Right atrium auricular region (tissue), 2 donors: ENCODE measurements at regions not wholly inside any gene's neighbourhood (a gene's known extent, or its start where the extent isn't known, plus 50 kb on each side); places are given as distances from the start of the nearest gene placed in this dataset.

Experiments
- DNase-seq: peaks from one replicate; pipeline ENCODE4 v3.0.0-alpha.2; 2019; ENCODE audit warnings: low spot score
- H3K27ac ChIP-seq, 2 donors: fragments of 200-600 bp; sonication (generic); 1 replicate in 1 of 2; 2 replicates in 1 of 2; pipeline ENCODE4 v1.5.1; 2016 to 2019
- H3K27me3 ChIP-seq, 2 donors: fragments of 200-600 bp; sonication (generic); one replicate each; pipeline versions ENCODE4 v1.5.1 to v1.6.0; 2017 to 2019
- H3K36me3 ChIP-seq: fragments of 200-600 bp; sonication (generic); one replicate; pipeline ENCODE4 v1.5.1; 2016
- H3K4me1 ChIP-seq, 2 donors: fragments of 200-600 bp; sonication (generic); one replicate each; pipeline versions ENCODE4 v1.5.1 to v1.6.0; 2017 to 2019
- H3K4me3 ChIP-seq, 2 donors: fragments of 200-600 bp; sonication (generic); 1 replicate in 1 of 2; 2 replicates in 1 of 2; pipeline ENCODE4 v1.5.1; 2017 to 2019; ENCODE audit warnings: mild to moderate bottlenecking in 1 of 2, moderate library complexity in 1 of 2
- H3K9me3 ChIP-seq, 2 donors: fragments of 200-600 bp; sonication (generic); one replicate each; pipeline ENCODE4 v1.5.1; 2019
- TF ChIP-seq, protein P1 (sequence below), 2 donors: fragments of 200-600 bp; sonication (generic); IDR thresholded peaks; one replicate each; pipeline ENCODE4 v1.5.1; 2019; ENCODE audit warnings: antibody characterized with exemption in 2 of 2

DNA sequence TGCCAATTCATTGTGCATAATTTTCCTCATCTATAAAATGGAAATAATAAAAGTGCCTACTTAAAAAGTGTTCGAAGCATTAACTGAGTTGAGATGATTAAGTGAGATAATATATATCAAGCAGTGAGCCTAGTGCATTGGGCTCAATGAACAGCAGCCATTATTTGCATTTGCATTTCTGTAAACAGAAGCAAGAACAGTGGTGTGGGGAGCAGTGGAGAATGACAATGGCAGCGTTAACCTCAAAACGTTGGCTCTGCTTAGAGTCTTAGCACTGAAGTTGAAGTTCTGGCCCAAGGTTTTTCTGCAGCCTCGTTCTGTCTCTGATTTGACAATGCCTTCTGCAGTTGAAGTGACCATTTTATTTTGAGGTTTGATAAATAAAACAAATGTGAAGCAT, 466.3 kb upstream of the ONECUT1 start:
- no peaks in the 10 kb centered on the region for H3K36me3 ChIP-seq
- no peaks in the 10 kb centered on the region for H3K4me1 ChIP-seq
- no peak overlapping the region for H3K4me3 ChIP-seq
- H3K9me3 ChIP-seq, result no peaks in the 10 kb centered on the region
- no peaks in the 10 kb centered on the region for H3K27me3 ChIP-seq
- no peak for DNase-seq
- TF ChIP-seq, protein P1, sequence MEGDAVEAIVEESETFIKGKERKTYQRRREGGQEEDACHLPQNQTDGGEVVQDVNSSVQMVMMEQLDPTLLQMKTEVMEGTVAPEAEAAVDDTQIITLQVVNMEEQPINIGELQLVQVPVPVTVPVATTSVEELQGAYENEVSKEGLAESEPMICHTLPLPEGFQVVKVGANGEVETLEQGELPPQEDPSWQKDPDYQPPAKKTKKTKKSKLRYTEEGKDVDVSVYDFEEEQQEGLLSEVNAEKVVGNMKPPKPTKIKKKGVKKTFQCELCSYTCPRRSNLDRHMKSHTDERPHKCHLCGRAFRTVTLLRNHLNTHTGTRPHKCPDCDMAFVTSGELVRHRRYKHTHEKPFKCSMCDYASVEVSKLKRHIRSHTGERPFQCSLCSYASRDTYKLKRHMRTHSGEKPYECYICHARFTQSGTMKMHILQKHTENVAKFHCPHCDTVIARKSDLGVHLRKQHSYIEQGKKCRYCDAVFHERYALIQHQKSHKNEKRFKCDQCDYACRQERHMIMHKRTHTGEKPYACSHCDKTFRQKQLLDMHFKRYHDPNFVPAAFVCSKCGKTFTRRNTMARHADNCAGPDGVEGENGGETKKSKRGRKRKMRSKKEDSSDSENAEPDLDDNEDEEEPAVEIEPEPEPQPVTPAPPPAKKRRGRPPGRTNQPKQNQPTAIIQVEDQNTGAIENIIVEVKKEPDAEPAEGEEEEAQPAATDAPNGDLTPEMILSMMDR (IDR thresholded peaks at IDR 0.05), result no peak
- H3K27ac ChIP-seq, result no peak overlapping the region

DNA sequence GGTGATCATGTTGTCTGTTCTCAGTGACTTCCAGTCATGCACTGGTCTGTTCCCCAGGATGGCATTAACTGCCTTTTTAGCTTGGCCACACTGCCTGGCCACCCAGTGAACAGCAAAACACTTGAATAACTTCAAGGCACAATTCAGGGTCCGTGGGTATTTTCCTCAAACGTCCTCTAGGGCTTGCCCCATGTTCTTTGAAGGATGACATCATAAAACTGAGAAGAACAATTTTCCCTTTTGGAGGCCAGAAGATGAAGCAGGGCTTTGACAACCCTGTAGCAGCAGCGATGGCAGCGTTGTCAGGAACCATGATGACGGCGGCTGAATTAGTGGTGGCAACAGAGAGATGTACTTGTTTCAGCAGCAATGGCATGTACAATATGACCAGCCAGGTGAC, 465.9 kb upstream of the ONECUT1 start:
- DNase-seq, result no peak
- TF ChIP-seq, protein P1 (IDR thresholded peaks at IDR 0.05), result no peak
- no peak overlapping the region for H3K4me3 ChIP-seq
- no peaks in the 10 kb centered on the region for H3K9me3 ChIP-seq
- H3K27ac ChIP-seq, result no peak overlapping the region
- H3K4me1 ChIP-seq, result no peaks in the 10 kb centered on the region
- H3K27me3 ChIP-seq, result no peaks in the 10 kb centered on the region
- no peaks in the 10 kb centered on the region for H3K36me3 ChIP-seq

DNA sequence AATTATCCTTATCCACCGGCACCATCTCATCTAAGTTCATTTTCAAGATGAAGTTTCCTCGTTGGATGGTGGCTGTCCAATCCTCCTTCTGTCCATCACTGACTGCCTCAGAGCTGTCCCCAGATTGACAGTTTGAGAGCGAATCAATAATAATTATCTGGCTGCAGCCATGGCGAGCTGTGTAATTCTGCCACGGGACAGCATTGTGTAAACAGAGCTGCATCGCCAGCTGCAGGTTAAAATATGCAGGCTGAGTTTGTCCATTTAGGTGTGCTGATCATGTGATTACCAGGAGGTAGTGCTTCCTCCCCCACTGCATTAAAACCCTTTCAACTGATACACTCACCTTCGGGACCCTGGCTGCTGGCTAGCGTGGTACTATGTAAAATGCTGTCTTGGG, 461.9 kb upstream of the ONECUT1 start:
- Histone ChIP-seq H3K9me3 (no peaks in the 10 kb centered on the region), H3K4me3 (no peak overlapping the region), H3K4me1 (no peaks in the 10 kb centered on the region), H3K27ac (no peak overlapping the region), H3K27me3 (no peaks in the 10 kb centered on the region), H3K36me3 (no peaks in the 10 kb centered on the region)
- no peak for DNase-seq
- TF ChIP-seq, protein P1 (IDR thresholded peaks at IDR 0.05), result no peak

DNA sequence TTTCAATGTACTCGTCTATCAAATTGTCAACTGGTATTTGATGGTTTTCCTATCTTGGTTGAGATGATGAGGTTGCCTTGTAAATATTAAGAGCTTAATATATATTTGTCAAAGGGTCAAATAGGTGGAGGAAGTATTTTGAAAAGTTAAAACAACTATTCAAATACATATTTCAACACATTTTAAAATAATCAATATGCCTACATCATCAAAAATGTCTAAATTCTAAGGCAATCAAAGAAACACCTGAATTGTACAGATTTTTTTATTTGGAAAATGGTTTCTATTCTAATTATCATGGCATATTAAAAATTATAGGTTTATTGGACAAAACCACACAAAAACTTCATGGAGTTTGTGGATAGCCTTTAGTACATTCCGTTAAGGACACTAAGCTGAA, 461.4 kb upstream of the ONECUT1 start:
- DNase-seq, result no peak
- Histone ChIP-seq H3K4me1 (no peaks in the 10 kb centered on the region), H3K4me3 (no peak overlapping the region), H3K27ac (no peak overlapping the region), H3K9me3 (no peaks in the 10 kb centered on the region), H3K36me3 (no peaks in the 10 kb centered on the region), H3K27me3 (no peaks in the 10 kb centered on the region)
- TF ChIP-seq, protein P1 (IDR thresholded peaks at IDR 0.05), result no peak

DNA sequence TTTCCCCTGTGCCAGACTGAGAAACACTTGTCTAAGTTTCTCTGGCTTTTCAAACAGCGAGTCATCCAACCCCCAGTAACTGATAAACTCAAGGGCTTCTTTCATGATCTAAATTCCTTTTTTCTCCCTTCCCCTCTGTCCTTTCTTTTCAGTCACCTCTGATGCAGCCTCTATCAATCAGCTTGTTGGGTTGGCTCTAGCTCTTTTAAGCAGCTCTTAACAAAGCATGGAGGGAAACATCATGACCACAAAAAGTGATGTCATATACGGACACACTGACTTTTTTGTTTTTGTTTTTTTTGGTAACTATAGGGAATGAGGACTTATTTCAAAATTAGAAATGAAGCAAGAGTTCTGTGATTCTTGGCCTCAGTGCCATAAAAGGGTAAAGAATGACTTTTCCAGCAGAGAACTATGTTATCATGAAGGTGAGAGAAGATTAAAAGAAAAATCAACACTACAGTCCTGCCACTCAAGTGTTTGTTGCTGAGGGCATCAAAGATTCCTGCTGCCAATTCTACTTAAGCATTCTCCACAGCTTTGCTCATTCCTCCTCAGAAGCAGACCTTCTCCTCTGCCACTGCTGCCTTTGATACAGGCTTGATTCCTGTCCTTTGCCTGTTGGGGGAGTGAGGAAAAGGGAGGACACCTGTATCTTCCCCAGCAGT, 457.0 kb upstream of the ONECUT1 start:
- no peaks in the 10 kb centered on the region for H3K9me3 ChIP-seq
- H3K36me3 ChIP-seq, result no peaks in the 10 kb centered on the region
- TF ChIP-seq, protein P1 (IDR thresholded peaks at IDR 0.05), result no peak
- no peaks in the 10 kb centered on the region for H3K4me1 ChIP-seq
- H3K27ac ChIP-seq, result no peak overlapping the region
- DNase-seq, result no peak
- H3K4me3 ChIP-seq, result no peak overlapping the region
- H3K27me3 ChIP-seq, result no peaks in the 10 kb centered on the region

DNA sequence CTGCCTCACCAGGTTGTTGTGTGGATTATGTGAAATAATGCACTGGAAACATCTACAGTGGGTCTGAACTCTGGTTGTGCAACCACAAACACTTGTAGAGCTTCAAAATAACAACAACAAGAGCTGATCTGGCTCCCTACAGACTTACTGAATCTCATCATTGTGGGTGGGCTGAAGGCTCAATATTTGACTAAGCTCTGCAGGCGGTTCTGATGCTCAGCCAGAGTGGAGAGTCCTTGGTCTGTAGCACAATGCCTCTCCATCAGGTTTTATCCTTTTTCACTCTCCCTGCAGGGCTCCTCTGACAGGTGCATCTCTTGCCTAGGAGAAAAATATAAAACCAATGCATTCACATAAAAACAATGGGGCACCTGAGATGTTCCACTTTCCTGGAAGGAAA, 456.3 kb upstream of the ONECUT1 start:
- no peaks in the 10 kb centered on the region for H3K36me3 ChIP-seq
- no peaks in the 10 kb centered on the region for H3K4me1 ChIP-seq
- DNase-seq, result no peak
- H3K27ac ChIP-seq, result no peak overlapping the region
- no peaks in the 10 kb centered on the region for H3K9me3 ChIP-seq
- TF ChIP-seq, protein P1 (IDR thresholded peaks at IDR 0.05), result no peak
- no peaks in the 10 kb centered on the region for H3K27me3 ChIP-seq
- no peak overlapping the region for H3K4me3 ChIP-seq
